Stimulated activated CD4-positive, alpha-beta T cell treated with anti-CD3 and anti-CD28 coated beads, Interleukin-15, amount 100 ng/mL, for 48 hours (primary cell): ENCODE measurements at regions not wholly inside any gene's neighbourhood (a gene's known extent, or its start where the extent isn't known, plus 50 kb on each side); places are given as distances from the start of the nearest gene placed in this dataset.
"Not testable (repeated sequence)": the region's sequence is repeated elsewhere in the genome, so short reads cannot be mapped to it uniquely, and the experiment has no call there.

Experiments used
- DNase-seq, 2 donors: peaks; one replicate each; pipeline ENCODE4 v3.0.0-alpha.2; 2020; ENCODE audit warnings: low read depth in 2 of 2

GRCh38 chr5:102554082-102554481 is 55.3 kb upstream of the SLCO6A1 start:
- DNase-seq, result no peak

DNA sequence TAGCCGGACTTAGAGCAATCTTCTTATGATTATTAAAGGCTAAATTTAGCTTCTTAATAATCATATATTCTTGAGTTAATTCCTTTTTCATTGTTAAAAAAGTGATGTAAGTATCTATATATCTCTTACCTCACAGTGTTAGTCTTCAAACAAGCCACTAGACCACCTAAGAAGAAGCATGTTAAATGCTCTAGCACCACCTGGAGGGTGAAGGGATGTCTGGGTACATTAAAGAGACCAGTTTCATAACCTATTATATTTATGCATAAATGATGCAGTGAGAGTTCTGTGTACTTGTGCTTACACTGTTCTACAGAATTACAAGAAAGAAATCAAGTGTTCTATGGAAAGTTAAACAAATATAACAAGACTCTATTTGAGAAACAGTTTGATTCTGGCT is 55.9 kb upstream of the SLCO6A1 start:
- no peak for DNase-seq

DNA sequence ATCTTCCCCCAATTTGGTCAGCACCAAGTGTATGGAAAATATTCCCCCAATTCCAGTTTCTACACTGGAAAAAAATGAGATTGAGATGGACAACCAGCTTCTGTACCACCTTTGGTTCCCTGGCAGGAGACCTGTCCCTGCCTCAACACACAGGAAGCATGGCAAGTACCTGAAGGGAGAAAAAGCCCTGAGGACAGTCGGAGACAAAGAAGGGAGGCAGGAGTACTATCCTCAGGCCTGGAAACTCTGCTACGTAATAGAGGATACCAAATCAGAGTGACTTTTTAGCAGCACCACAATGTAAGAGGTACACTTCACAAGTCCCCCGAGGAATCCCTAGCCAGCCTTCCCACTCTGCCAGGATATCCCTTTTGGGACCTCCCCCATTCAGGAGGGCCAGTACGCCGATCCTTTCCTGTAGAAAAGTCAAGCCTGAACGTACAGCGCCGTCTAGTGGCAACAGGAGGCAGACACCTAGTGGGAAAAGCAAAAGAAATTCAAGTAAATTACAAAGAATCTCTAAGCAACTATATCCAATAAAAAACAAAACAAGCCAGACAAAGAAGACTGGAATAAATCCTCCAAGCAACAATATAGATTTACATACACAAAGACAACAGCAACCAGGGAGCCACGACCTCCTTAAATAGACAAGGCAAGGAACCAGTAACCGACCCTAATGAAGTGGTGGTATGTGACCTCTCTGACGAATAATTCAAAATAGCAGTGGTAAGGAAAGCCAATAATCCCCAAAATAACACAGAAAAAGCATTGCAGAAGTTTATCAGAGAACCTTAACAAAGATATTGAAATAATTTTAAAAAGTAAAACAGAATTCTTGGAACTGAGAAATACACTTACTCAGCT is 63.3 kb upstream of the SLCO6A1 start:
- no peak for DNase-seq

DNA sequence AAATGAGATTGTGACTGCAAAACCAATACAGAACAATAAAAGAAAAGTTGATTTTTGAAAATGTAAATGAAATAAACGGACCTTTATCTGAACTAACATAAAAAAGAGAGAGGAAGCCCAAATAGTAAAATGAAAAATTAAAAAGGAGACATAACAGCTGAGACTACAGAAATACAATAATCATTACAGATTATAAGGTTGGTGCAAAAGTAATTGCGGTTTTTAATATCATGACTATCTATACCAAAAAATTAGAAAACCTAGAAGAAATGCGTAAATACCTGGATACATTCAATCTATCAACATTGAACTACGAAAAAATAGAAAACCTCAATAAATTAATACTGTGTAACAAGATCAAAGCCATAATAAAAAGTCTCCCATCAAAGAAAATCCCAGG is 71.9 kb upstream of the SLCO6A1 start:
- no peak for DNase-seq

DNA sequence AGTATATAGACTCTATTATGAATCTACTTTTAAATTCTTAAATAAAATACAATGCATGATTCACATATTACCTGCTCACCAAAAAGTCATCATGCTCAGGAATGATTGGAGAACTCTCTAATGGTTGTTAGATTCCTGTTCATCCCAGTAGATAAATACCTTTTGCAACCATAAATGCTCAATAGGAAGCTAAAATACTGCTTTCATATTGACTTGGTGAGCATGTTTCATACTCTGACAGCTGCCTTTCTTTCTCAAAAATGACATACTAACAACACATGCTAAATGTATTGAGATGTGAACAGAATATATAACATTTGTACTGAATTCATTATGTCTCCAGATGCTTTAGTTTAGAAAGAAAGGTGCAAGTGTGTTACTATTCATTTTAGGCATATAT is 79.6 kb upstream of the SLCO6A1 start:
- no peak for DNase-seq

GRCh38 chr5:102579379-102579778 is 80.6 kb upstream of the SLCO6A1 start:
- DNase-seq, result no peak

DNA sequence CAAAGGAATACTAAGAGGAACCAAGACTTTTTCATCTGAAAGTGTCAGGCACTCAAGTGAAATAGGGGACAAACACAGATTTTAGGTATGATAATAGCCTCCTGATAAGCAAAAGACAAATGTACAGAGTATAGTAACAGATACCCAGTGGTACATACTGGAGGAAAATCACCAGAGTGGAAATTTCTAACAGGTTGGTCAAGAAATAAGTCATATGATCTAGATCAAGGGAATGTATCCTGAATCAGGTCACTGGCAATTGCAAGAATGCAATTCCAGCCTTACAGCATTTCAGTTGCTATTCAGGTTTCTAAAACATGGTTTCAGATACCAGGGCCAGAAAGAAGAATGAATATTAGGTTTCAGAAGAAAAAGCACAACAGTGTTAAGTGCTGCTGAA is 82.2 kb upstream of the SLCO6A1 start:
- DNase-seq, result no peak

GRCh38 chr5:102582696-102583095 is 83.9 kb upstream of the SLCO6A1 start:
- no peak for DNase-seq

GRCh38 chr5:102583276-102584124 is 84.7 kb upstream of the SLCO6A1 start:
- no peak for DNase-seq

- DNase-seq, result no peak
Observed at GRCh38 chr5:102589661-102590060, 90.9 kb upstream of the SLCO6A1 start.

- DNase-seq, result no peak
Observed at GRCh38 chr5:102590467-102590866, 91.7 kb upstream of the SLCO6A1 start.

DNA sequence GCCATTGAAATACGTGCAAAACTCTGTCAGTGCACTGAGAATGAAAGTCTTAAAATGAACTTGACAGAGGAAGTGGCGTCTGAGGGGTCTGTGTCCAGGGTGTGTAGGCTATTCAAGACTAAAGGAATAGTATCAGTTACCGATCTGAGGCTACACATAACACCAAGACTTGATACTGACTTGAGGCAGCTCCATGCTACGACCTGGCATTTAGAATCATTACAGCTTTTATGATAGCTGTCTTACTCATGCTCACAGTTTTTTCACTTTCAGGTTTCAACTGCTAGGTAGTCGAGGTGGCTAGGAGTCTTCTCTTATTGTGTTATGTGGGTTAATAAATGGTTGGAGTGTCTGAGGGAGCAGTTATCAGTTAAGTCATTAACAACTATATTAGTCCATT is 92.8 kb upstream of the SLCO6A1 start:
- DNase-seq, result no peak

- DNase-seq, result not testable (repeated sequence)
Observed at GRCh38 chr5:102592586-102592985, 93.8 kb upstream of the SLCO6A1 start.

- DNase-seq, result no peak
Observed at GRCh38 chr5:102594192-102594591, 95.4 kb upstream of the SLCO6A1 start.

- no peak for DNase-seq
Observed at GRCh38 chr5:102595332-102595731, 96.5 kb upstream of the SLCO6A1 start.

GRCh38 chr5:102596113-102596512 is 97.3 kb upstream of the SLCO6A1 start:
- no peak for DNase-seq

DNA sequence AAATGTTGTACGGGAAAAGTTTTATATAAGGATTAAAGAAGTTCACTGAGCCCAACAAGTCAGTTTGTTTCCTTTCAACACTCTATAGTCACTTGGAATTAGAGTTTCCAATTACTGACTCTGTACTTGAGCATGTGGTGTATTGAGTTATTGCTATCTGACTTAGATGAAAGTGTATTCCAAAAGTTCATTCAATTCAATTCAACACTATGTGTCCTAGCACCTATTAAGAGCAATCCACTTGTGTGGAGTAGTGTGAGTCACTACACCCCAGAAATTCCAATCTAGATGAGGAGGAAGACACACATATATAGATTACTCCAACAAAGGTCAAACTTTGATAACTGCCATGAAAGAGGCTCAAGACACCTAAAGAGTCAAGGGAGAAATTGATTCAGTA is 98.2 kb upstream of the SLCO6A1 start:
- DNase-seq, result no peak

DNA sequence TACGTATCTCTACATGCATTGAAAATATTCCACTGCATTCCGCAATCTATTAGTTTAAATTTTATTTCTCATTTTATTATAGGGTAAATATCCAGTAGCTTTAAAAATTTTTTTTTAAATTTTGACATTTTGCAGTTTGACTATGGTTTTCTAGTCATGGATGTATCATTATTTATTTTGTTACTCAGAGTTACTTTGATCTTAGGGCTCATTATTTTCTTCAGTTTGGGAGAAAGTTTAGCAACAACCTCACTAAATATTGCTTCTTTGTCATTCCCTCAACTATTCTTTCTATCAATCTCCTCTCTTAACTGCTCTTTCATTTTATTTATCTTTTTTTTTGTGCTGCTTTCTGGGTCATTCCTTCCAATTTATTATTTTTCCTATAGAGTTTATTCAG is 100.5 kb upstream of the SLCO6A1 start:
- DNase-seq, result no peak

- no peak for DNase-seq
Observed at GRCh38 chr5:102600964-102601363, 102.2 kb upstream of the SLCO6A1 start.

GRCh38 chr5:102603670-102604069 is 104.9 kb upstream of the SLCO6A1 start:
- DNase-seq, result no peak

DNA sequence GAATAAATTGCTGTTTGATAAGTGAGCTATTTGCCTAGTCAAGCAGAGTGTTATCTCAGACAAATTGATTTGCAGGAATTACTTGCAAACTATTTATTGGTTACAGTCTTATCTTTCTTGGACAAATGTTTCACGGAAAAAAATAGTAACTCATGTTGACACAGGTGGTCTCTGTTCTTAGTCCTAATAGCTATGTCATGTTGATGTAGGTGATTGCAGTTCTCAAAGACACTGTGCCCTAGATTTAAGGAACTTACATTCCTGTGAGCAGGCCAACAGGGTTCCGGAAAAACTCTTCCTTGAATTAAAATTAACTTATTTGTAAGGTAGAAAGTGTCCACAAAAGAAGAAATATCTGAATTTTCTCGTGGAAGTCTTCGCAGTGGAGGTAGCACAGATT is 109.6 kb upstream of the SLCO6A1 start:
- no peak for DNase-seq

GRCh38 chr5:102611312-102611711 is 112.5 kb upstream of the SLCO6A1 start:
- no peak for DNase-seq

- no peak for DNase-seq
Observed at GRCh38 chr5:102613661-102614060, 114.9 kb upstream of the SLCO6A1 start.
